Liver (tissue), 3 donors: ENCODE measurements at regions not wholly inside any gene's neighbourhood (a gene's known extent, or its start where the extent isn't known, plus 50 kb on each side); places are given as distances from the start of the nearest gene placed in this dataset.

ENCODE experiments used
- CTCF ChIP-seq: fragments of 150-350 bp; IDR thresholded peaks from 2 replicates; pipeline ENCODE4 v1.5.1; 2017; ENCODE audit warnings: improper control_type of control experiment, low read depth, low read length; ENCODE audit not compliant: missing input control
- MAX ChIP-seq: IDR thresholded peaks from 2 replicates; pipeline ENCODE4 v1.6.1; 2016; ENCODE audit warnings: antibody characterized with exemption
- REST ChIP-seq: IDR thresholded peaks from 2 replicates; pipeline ENCODE4 v1.6.1; 2016; ENCODE audit warnings: antibody characterized with exemption, mild to moderate bottlenecking
- RXRA ChIP-seq, 2 donors: IDR thresholded peaks; 2 replicates each; pipeline ENCODE4 v1.6.1; 2017 to 2018; ENCODE audit warnings: antibody characterized with exemption in 2 of 2, mild to moderate bottlenecking in 1 of 2
- YY1 ChIP-seq: IDR thresholded peaks from 2 replicates; pipeline ENCODE4 v1.6.1; 2016; ENCODE audit warnings: antibody characterized with exemption, mild to moderate bottlenecking
- TF ChIP-seq, protein P1 (sequence below): IDR thresholded peaks from 2 replicates; pipeline ENCODE4 v1.6.1; 2016; ENCODE audit warnings: antibody characterized with exemption
- donor health status: healthy.
- donor health status: healthy.

- no peak for TF ChIP-seq REST
- no peak for TF ChIP-seq CTCF
- no peak for TF ChIP-seq MAX
- no peak for TF ChIP-seq YY1
- TF ChIP-seq RXRA (IDR thresholded peaks at IDR 0.05) = no peak
- TF ChIP-seq, protein P1, sequence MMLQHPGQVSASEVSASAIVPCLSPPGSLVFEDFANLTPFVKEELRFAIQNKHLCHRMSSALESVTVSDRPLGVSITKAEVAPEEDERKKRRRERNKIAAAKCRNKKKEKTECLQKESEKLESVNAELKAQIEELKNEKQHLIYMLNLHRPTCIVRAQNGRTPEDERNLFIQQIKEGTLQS = no peak
Observed at GRCh38 chr22:47966316-47966715, 1203.9 kb downstream of the TBC1D22A start.
